HG02840 (cell line): ENCODE measurements at regions not wholly inside any gene's neighbourhood (a gene's known extent, or its start where the extent isn't known, plus 50 kb on each side); places are given as distances from the start of the nearest gene placed in this dataset.

Experiments
- ATAC-seq: cut with Tn5 transposase; IDR thresholded peaks from one replicate; pipeline ENCODE4 v1.9.1; 2021; ENCODE audit warnings: mild to moderate bottlenecking, moderate library complexity, moderate number of reproducible peaks; ENCODE audit not compliant: unreplicated experiment, low FRiP score

GRCh38 chr11:28728666-28729065 lies 620.5 kb downstream of the METTL15 start:
- no peak for ATAC-seq

GRCh38 chr11:28727254-28727653 lies 619.1 kb downstream of the METTL15 start:
- no peak for ATAC-seq

GRCh38 chr11:28726432-28726831 lies 618.2 kb downstream of the METTL15 start:
- no peak for ATAC-seq

- no peak for ATAC-seq
These were observed 607.5 kb downstream of the METTL15 start for GRCh38 chr11:28715726-28716125.

GRCh38 chr11:28713850-28714249 lies 605.7 kb downstream of the METTL15 start:
- no peak for ATAC-seq

GRCh38 chr11:28708075-28708474 lies 599.9 kb downstream of the METTL15 start:
- ATAC-seq: no peak

GRCh38 chr11:28704801-28705200 lies 596.6 kb downstream of the METTL15 start:
- no peak for ATAC-seq

GRCh38 chr11:28703371-28703770 lies 595.2 kb downstream of the METTL15 start:
- ATAC-seq: no peak

- ATAC-seq: no peak
These were observed 594.7 kb downstream of the METTL15 start for GRCh38 chr11:28702871-28703270.

- ATAC-seq: no peak
These were observed 594.2 kb downstream of the METTL15 start for GRCh38 chr11:28702450-28702790.

GRCh38 chr11:28701760-28702449 lies 593.7 kb downstream of the METTL15 start:
- no peak for ATAC-seq

GRCh38 chr11:28699701-28700100 lies 591.5 kb downstream of the METTL15 start:
- ATAC-seq: no peak

- ATAC-seq: no peak
These were observed 590.0 kb downstream of the METTL15 start for GRCh38 chr11:28697920-28698827.

GRCh38 chr11:28696591-28696990 lies 588.4 kb downstream of the METTL15 start:
- ATAC-seq: no peak

- ATAC-seq: no peak
These were observed 582.6 kb downstream of the METTL15 start for GRCh38 chr11:28690746-28691145.

- no peak for ATAC-seq
These were observed 575.9 kb downstream of the METTL15 start for GRCh38 chr11:28684011-28684586.

GRCh38 chr11:28679795-28680468 lies 571.7 kb downstream of the METTL15 start:
- ATAC-seq: no peak

GRCh38 chr11:28677721-28678120 lies 569.5 kb downstream of the METTL15 start:
- no peak for ATAC-seq

- ATAC-seq: no peak
These were observed 567.0 kb downstream of the METTL15 start for GRCh38 chr11:28675183-28675582.

- no peak for ATAC-seq
These were observed 566.4 kb downstream of the METTL15 start for GRCh38 chr11:28674433-28675103.
